IMR-90 (cell line): ENCODE measurements at regions not wholly inside any gene's neighbourhood (a gene's known extent, or its start where the extent isn't known, plus 50 kb on each side); places are given as distances from the start of the nearest gene placed in this dataset.

Experiments
- ATAC-seq: fragments of 200-7000 bp; cut with Tn5 transposase; 2 replicates; pipeline ENCODE4 v1.9.1; 2020; ENCODE audit warnings: low read depth, mild to moderate bottlenecking, moderate library complexity
- BruUV-seq: library from RNA; stranded (reverse); fragments of 400-500 nt; replicated peaks from 2 replicates; lab custom pipeline; 2021; lab: Mats Ljungman, UMichigan
- CTCF ChIA-PET: fragments of 300-600 bp; formaldehyde crosslinking; extraction: SDS; loops from one replicate; lab custom pipeline; 2021; ENCODE audit warnings: antibody characterized with exemption; lab: Yijun Ruan, JAX
- POLR2A ChIA-PET: fragments of 300-600 bp; sonication (Branson Sonifier 250); formaldehyde crosslinking; loops from one replicate; lab custom pipeline; 2022; ENCODE audit warnings: antibody characterized with exemption; ENCODE audit not compliant: unreplicated experiment; lab: Charles Lee
- DNase-seq: peaks from one replicate; pipeline ENCODE4 v3.0.0; 2013
- H2AFZ ChIP-seq: replicated peaks from 2 replicates; pipeline ENCODE3; 2013; ENCODE audit warnings: low read length, mild to moderate bottlenecking; ENCODE audit not compliant: poor library complexity
- H2AK5ac ChIP-seq: 2 replicates; pipeline ENCODE4 v1.6.1; 2013; ENCODE audit warnings: low read depth, low read length, inconsistent platforms
- H2AK9ac ChIP-seq: replicated peaks from 2 replicates; pipeline ENCODE3; 2013; ENCODE audit warnings: mild to moderate bottlenecking, low read depth, low read length, moderate library complexity; ENCODE audit not compliant: poor library complexity
- H2BK120ac ChIP-seq: 2 replicates; pipeline ENCODE4 v1.6.1; 2013; ENCODE audit warnings: low read depth, low read length, inconsistent platforms
- H2BK15ac ChIP-seq: 3 replicates; pipeline ENCODE4 v1.6.1; 2013; ENCODE audit warnings: low read depth, low read length, inconsistent platforms
- H2BK20ac ChIP-seq: 2 replicates; pipeline ENCODE4 v1.6.1; 2013; ENCODE audit warnings: low read depth, mild to moderate bottlenecking, inconsistent platforms, low read length, moderate library complexity
- H2BK5ac ChIP-seq: 2 replicates; pipeline ENCODE4 v1.6.1; 2013; ENCODE audit warnings: mild to moderate bottlenecking, low read depth, low read length, inconsistent platforms; ENCODE audit not compliant: poor library complexity, severe bottlenecking
- H3K14ac ChIP-seq: replicated peaks from 2 replicates; pipeline ENCODE4 v1.6.1; 2013; ENCODE audit warnings: low read depth, low read length, inconsistent platforms
- H3K18ac ChIP-seq: 2 replicates; pipeline ENCODE4 v1.6.1; 2013; ENCODE audit warnings: low read depth, low read length, control low read depth
- H3K23ac ChIP-seq: 2 replicates; pipeline ENCODE4 v1.6.1; 2013; ENCODE audit warnings: low read depth, low read length, inconsistent platforms
- H3K27ac ChIP-seq: 2 replicates; pipeline ENCODE4 v1.5.1; 2013; ENCODE audit warnings: mild to moderate bottlenecking, control low read depth, low read length; ENCODE audit not compliant: insufficient read depth
- H3K27me3 ChIP-seq: 2 replicates; pipeline ENCODE4 v1.6.1; 2013; ENCODE audit warnings: low read length; ENCODE audit not compliant: control insufficient read depth, insufficient read depth
- H3K36me3 ChIP-seq: 2 replicates; pipeline ENCODE4 v1.6.1; 2013; ENCODE audit warnings: low read length, mixed read lengths; ENCODE audit not compliant: control insufficient read depth, insufficient read depth
- H3K4ac ChIP-seq: 2 replicates; pipeline ENCODE4 v1.6.1; 2013; ENCODE audit warnings: low read depth, low read length, inconsistent platforms
- H3K4me1 ChIP-seq: 2 replicates; pipeline ENCODE4 v1.6.1; 2013; ENCODE audit warnings: low read length, mixed read lengths; ENCODE audit not compliant: control insufficient read depth, insufficient read depth
- H3K4me2 ChIP-seq: 2 replicates; pipeline ENCODE4 v1.6.1; 2013; ENCODE audit warnings: low read depth, mild to moderate bottlenecking, control low read depth, low read length, moderate library complexity
- H3K4me3 ChIP-seq: 2 replicates; pipeline ENCODE4 v1.5.1; 2013; ENCODE audit warnings: low read depth, mild to moderate bottlenecking, control low read depth, low read length, moderate library complexity; ENCODE audit not compliant: insufficient read depth
- H3K56ac ChIP-seq: 2 replicates; pipeline ENCODE4 v1.6.1; 2013; ENCODE audit warnings: low read length, inconsistent platforms; ENCODE audit not compliant: insufficient read depth; ENCODE audit errors: extremely low read depth
- H3K79me1 ChIP-seq, 2 experiments: 2 replicates each; pipeline ENCODE4 v1.6.1; 2013; ENCODE audit warnings: low read length in 2 of 2, inconsistent platforms in 1 of 2, low read depth in 1 of 2
- H3K9ac ChIP-seq: 2 replicates; pipeline ENCODE4 v1.6.1; 2013; ENCODE audit warnings: low read depth, low read length, control low read depth
- H3K9me1 ChIP-seq: 2 replicates; pipeline ENCODE4 v1.6.1; 2013; ENCODE audit warnings: low read length, inconsistent platforms; ENCODE audit not compliant: insufficient read depth
- H3K9me3 ChIP-seq: 2 replicates; pipeline ENCODE4 v1.6.1; 2013; ENCODE audit warnings: low read length; ENCODE audit not compliant: control insufficient read depth, insufficient read depth
- H4K20me1 ChIP-seq: 2 replicates; pipeline ENCODE4 v1.6.1; 2013; ENCODE audit warnings: low read length, inconsistent platforms; ENCODE audit not compliant: insufficient read depth
- H4K5ac ChIP-seq: 2 replicates; pipeline ENCODE4 v1.6.1; 2013; ENCODE audit warnings: mild to moderate bottlenecking, low read depth, low read length, control low read depth
- H4K8ac ChIP-seq, 2 experiments: 2 replicates each; pipeline ENCODE4 v1.6.1; 2013; ENCODE audit warnings: low read depth in 2 of 2, low read length in 2 of 2, control low read depth in 1 of 2, inconsistent platforms in 1 of 2
- H4K91ac ChIP-seq: 2 replicates; pipeline ENCODE4 v1.6.1; 2013; ENCODE audit warnings: low read depth, low read length, inconsistent platforms; ENCODE audit not compliant: insufficient read depth
- CEBPB ChIP-seq: IDR thresholded peaks from 2 replicates; pipeline ENCODE4 v1.6.1; 2012; ENCODE audit warnings: low read depth, low read length, improper control_type of control experiment
- FOS ChIP-seq: fragments of 150-350 bp; IDR thresholded peaks from 2 replicates; pipeline ENCODE4 v1.6.1; 2016; ENCODE audit warnings: low read depth, low read length
- POLR2A ChIP-seq: IDR thresholded peaks from 2 replicates; pipeline ENCODE4 v1.6.1; 2012; ENCODE audit warnings: mild to moderate bottlenecking, low read depth, low read length
- dilution Hi-C: fragments of 300-500 bp; cut with HindIII; formaldehyde crosslinking; loops from one replicate; pipeline ENCODE4 v1.14.3; 2018; ENCODE audit warnings: low sequenced_read_pairs; ENCODE audit not compliant: unreplicated experiment
- in situ Hi-C: fragments of 300-500 bp; cut with MboI; formaldehyde crosslinking; loops from 3 replicates; pipeline ENCODE4 v1.14.3; 2019; ENCODE audit warnings: low sequenced_read_pairs, inconsistent platforms, mixed read lengths
- intact Hi-C: fragments of 100-400 bp; cut with micrococcal nuclease; formaldehyde crosslinking; loops from 2 replicates; pipeline ENCODE4 v1.10.0; 2022
- TF ChIP-seq, protein P1 (sequence below): fragments of 150-350 bp; IDR thresholded peaks from 2 replicates; pipeline ENCODE4 v1.6.1; 2017; ENCODE audit warnings: mild to moderate bottlenecking, antibody characterized with exemption, low read length, low read depth

DNA sequence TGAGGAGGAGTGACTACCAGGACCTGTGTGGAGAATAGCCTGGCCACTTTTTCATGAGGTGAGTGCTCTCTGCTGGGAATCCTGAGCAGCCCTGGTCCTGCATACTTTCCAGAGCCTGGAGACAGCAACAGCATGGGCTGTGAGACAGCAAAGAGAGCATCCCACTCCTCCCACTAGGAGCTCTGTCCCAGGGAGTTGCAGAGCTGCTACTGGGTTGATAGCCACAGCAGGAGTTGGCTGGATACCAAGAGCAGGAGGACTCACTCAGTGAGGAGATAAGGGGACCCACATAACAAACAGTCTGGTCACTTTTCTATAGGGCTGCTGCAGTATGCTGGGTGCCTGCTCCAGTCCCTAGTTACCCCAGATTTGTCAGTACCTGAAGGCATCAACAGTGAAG, 439.3 kb upstream of the CDH8 start:
- Histone ChIP-seq H3K27ac (no peak overlapping the region), H2BK120ac (no peak overlapping the region), H2BK5ac (no peak overlapping the region), H4K8ac (no peak overlapping the region), H3K27me3 (no peaks in the 10 kb centered on the region), H2AK9ac (no peak overlapping the region), H3K9ac (no peak overlapping the region), H3K36me3 (no peaks in the 10 kb centered on the region), H4K5ac (no peak overlapping the region), H3K23ac (no peak overlapping the region), H2AK5ac (no peak overlapping the region), H3K4me2 (no peak overlapping the region), H3K14ac (no peak overlapping the region), H3K4ac (no peak overlapping the region), H2AFZ (no peak overlapping the region), H3K4me3 (no peak overlapping the region), H3K9me1 (no peaks in the 10 kb centered on the region), H2BK15ac (no peak overlapping the region), H4K91ac (no peak overlapping the region), H4K20me1 (no peaks in the 10 kb centered on the region), H2BK20ac (no peak overlapping the region), H3K4me1 (no peaks in the 10 kb centered on the region), H3K9me3 (peaks cover 38% of the 10 kb centered on the region), H3K56ac (no peak overlapping the region), H3K18ac (no peak overlapping the region), H3K79me1 (no peaks in the 10 kb centered on the region)
- intact Hi-C loops: no loop called here
- in situ Hi-C loops: no loop called here
- no peak for TF ChIP-seq CEBPB
- TF ChIP-seq, protein P1, sequence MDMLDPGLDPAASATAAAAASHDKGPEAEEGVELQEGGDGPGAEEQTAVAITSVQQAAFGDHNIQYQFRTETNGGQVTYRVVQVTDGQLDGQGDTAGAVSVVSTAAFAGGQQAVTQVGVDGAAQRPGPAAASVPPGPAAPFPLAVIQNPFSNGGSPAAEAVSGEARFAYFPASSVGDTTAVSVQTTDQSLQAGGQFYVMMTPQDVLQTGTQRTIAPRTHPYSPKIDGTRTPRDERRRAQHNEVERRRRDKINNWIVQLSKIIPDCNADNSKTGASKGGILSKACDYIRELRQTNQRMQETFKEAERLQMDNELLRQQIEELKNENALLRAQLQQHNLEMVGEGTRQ: no peak
- no peak for TF ChIP-seq FOS
- TF ChIP-seq POLR2A: no peak
- DNase-seq (no peak), ATAC-seq (no peak)
- dilution Hi-C loops: no loop called here
- ChIA-PET CTCF (no interaction called here), POLR2A (no interaction called here)
- no TSS peak for BruUV-seq
